CD4-positive, alpha-beta T cell treated with Interferon alpha-2 for 1 hour (primary cell): ENCODE measurements at regions not wholly inside any gene's neighbourhood (a gene's known extent, or its start where the extent isn't known, plus 50 kb on each side); places are given as distances from the start of the nearest gene placed in this dataset.

ENCODE experiments used
- DNase-seq, 2 donors: peaks; one replicate each; pipeline ENCODE4 v3.0.0-alpha.2; 2020 to 2022

DNA sequence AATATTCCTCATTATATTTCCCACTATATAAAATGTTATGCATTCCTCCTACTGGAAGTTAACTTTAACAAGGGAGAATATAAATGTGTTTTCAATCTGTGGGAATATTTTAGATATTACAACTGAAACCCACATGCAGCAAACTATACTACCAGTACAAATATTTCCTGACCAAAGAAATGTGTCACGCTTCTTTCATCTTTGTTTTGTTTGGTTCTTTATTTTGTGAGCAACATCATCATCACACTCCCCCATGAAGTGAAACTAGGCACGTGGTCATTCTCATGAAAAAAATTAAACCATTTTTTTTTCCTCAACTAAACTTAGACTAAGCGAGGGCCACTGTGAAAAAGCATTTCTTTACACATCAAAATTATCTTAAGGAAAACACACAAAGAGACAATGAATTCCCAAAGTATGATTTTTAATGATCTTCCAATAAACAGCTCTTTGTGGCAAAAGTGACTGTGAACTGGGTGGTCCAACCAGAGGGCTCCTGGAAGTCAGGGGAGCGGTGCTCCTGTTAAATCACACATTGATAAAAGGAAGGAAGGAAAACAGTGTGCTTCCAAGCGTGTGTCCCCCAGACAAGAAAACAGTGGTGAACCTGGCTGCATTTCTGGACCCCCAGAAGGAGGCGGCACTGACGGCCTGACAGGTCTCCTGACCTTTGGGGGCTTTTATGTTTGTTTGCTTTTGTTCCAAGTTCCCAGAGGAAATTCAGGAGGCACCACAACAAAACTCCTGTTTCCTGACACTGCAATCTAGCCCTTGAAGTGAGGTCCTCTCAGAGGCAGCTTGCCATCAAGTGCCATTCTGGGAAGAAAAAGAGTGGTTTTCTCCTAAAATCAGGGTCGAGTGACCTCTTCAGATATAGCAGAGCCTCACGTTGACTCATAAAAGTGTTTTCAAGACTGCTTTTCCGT lies 166.8 kb upstream of the FOXQ1 start:
- DNase-seq = no peak

DNA sequence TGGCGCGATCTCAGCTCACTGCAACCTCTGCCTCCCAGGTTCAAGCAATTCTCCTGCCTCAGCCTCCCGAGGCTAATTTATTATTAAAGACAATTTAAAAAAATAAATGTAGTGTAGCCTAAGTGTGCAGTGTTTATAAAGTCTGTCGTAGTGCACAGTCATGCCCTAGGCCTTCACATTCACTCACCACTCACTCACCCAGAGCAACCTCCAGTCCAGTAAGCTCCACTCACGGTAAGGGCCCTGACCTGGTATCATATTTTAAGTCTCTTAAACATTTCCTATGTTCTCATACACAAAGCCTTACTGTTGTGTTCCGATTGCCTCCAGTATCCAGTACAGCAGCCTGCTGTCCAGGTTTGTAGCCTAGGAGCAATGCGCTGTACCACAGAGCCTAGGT lies 168.2 kb upstream of the FOXQ1 start:
- no peak for DNase-seq

DNA sequence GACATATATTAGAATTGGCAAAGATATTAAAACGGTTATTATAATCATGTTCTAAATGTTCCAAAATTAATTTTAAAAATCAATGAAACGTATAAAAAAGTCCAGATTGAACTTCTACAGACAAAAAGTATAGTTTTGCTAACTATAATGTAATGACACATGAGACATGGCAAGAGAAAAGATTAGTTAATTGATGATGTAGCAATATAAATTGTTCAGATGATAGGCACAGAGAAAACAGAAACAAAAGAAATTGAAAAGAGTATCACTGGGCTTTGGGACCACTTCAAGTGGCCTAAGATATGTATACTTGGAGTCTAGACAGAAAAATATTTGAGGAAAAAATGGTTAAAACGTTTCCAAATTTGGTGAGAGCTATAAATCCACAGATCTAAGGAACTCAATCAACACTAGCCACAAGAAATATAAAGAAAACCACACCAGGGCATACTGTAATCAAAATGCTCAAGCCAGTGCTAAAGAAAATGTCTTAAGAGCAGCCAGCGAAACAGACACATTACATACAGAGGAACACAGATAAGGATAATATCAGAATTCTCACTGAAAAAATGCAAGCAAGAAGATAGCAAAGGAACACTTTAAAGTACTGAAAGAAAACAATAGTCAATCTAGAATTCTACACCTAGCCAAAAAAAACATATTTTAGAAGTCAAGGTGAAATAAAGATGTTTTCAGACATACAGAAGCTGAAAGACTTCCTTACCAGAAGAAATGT lies 172.6 kb upstream of the FOXQ1 start:
- no peak for DNase-seq

DNA sequence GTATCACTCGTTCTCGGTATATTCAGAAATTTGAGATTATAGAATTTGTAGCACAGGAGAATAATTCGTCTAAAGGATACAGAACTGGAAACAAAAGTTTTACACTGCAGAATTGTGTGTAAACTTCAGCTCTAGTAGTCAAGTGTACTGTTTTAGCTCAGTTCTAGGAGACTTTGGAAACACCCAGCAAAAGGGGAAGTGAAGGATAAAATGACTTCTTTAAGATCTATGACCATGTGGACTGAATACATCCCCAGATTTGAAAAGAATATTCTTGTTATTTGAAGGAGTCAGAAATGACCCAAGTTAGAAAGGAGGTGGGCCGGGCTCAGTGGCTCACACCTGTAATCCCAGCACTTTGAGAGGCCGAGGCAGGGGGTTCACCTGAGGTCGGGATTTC lies 174.0 kb upstream of the FOXQ1 start:
- no peak for DNase-seq

DNA sequence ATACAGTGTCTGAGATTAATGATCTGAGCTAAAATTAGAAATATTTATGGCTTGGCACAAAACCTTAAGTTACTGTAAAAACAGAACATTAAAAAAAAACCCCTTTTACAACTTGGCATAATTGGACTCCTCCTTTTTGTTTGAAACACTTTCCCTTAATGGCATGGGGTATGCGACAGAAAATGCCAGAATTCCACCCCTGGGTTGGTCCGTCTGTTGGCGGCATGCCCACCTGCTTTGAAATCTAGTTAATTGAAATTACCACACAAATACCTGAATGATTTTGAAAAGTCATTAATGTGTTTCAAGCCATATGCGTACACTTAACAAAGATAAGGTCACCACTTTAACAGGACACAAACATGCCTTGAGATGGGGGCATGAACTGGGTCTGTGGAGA lies 175.1 kb upstream of the FOXQ1 start:
- no peak for DNase-seq

DNA sequence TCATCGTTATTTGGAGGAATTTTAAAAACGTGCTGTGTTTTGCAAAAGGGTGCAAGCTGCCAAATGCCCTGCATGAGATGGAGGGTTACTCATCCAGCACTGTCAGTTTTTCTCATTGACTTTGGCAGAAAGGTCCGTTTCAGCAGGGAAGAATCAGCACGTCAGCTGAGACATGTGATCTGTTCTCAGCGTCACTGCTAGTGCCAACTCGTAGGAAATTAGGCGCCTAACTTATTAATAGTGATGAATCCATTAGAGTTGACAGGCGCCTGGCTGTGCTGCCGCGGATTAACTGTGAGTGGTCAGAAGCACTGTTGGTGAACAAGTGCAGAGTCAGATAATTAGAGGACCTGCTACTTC lies 175.5 kb upstream of the FOXQ1 start:
- DNase-seq = no peak

DNA sequence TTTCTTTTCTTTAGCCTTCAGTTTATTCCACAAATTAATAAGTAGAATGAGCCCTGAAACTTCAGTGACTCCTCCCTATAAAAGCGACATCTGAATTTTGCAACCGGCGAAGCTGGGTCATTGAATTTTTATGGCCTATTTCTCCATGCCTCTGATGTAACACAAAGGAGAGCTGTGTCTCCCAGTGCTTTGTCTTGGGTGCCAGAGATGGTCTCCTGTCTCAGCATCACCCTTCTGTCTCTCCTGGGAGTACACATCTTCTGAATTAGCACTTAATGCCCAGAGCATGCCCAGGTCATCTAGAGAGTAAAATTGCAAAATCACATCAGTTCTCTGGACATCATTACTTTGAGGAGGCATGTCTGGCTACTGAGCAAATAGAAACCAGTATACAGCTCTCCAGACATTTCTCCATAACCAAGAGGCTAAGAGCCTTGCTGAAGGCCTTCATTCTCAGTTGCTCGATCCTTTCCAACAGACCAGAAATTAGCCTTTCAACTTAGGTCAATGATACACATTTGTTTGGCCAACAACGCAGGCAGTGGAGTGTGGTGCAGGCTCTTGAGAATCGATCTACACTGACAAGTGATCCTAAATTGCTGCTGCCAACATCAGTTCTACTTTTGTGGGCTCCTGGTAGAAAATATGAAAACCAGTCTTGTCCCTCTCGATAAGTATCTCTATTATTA lies 176.0 kb upstream of the FOXQ1 start:
- DNase-seq = no peak

DNA sequence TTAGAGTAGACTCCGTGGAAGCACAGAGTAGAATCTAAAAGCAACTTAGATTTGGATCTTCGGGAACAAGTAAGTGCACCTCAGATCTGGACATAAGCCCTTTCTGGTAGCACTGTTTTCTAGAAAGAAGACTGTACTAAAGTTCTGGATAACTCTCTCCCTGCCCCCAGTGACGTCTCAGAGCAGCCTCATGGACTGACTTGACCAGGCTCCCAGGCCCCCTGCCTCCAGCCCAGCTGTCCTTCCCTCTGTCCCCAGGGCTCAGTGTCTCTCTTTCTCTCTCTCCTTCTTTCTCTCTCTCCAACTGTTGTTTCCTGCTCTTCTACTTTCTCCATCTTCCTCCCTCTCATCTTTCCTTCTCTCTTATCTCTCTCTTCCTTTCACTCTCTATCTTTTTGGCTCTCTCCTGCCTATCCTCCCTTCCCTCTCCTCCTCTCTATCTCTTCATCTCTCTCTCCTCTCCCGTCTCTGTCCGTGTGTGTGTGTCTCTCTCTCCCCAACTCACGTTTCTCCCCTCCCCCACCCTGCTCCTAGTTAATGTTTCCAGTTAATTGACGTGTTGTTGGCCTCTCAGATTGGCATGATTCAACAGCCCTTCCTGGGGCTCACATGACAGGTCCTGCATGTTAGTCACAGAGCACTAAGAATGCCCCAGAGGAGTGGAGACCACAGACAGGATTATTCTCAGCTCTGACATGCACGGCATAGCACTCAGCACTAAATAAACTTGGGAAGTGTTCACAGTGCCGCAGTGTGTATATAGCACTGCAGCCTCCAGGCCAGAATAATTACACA lies 180.4 kb upstream of the FOXQ1 start:
- DNase-seq = no peak

DNA sequence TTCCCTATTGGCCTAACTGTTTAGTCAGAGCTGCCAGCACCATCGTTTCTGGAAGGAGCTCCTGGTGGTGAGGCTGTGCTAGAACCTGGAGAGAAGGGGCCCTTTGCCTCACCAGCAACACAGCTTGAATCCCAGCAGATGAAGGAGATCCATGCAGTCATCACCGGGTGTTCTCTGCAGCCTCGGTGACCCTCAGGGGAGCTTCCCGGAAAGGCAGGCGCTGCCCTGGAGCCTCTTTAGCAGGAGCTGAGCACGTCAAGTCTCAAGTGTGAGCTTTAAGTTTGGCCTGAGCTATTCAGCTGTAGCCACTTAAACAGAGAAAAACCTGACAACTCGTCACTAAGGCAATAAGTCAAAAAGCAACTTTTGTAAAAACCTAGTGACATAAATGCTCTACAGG lies 181.2 kb upstream of the FOXQ1 start:
- no peak for DNase-seq

DNA sequence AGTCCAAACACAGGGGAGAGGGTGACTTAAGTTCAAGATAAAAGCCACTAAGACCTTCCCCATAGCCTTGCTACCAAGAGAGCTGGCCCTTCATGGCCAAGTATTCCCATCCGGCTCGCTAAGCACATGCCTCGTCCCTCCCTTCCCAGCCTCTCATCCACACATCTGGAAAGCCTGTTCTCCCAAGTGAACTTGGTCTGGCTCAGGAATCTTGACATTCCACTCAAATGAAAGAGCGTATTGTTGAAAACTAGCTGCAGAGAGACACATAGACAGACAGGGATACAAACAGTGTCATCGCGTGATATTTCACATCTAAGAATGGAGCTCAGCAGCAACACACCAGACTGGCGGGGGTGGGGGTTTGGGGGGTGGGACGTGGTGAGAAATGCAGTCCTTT lies 182.8 kb upstream of the FOXQ1 start:
- DNase-seq = no peak

DNA sequence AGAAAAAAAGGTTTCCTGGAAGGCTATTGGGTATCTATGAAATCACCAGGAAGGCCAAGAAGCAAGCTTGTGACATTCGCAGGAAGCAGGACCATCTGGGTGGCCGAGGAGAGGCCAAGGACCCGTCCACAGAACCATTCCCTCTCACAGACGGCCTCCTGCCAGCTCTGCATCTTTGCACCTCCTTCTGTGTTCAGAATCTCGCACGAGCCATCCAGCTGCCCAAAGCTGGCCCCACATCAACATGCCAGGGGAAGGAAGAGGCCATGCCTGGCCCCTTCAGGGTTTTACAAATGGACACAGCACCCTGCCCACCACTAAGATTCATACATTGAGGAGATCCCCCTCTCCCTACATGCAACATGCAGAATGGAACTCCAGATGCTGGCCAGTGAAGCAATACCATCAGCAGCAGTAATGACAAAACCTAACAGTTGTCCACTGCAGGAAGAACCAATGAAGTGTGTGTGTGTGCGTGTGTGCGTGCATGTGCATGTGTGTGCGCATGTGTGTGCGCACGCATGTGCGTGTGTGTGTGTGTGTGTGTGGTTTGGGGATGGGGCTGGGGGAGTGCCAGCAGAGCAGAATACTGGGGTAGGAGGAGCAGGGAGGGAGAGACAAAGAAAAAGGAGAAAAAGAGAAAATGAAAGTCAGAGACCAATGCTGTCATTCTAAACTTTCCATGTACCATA lies 184.2 kb upstream of the FOXQ1 start:
- no peak for DNase-seq

DNA sequence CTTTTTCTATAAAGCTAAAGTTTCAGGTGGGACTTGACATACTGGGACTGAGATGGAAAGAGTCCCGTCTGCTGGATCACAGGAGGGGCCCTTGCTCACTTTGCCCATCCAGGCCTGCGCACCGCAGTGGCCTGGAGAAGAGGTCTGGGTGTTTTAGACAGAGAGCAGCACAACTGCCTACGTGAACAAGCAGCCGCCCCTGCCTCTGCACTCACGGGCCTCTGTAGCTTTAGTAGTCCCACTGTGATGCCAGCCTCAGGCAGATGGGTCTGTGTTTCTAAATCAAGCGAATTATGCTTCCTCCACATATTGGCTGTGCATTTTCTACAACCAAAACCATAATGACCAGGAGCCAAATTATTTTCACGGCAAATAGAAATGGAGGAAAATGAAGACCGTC lies 184.8 kb upstream of the FOXQ1 start:
- DNase-seq = no peak

DNA sequence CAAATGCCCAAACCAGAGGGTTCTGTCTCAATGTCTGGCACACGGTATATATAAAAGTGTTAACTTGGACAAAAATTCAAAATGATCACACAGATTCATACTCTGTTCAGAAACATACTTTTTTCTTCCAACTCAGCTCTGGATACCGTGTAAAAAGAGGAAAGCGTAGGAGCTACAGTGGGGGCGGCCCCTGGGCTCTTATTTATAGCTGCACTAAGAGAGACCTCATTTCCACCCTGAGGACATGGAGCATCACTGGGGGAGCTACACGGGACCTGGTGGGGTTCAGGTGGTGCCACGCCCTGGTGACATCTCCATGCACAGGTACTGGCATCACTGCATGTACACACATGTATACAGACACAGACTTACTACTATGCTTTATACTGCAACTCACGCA lies 185.9 kb upstream of the FOXQ1 start:
- no peak for DNase-seq

DNA sequence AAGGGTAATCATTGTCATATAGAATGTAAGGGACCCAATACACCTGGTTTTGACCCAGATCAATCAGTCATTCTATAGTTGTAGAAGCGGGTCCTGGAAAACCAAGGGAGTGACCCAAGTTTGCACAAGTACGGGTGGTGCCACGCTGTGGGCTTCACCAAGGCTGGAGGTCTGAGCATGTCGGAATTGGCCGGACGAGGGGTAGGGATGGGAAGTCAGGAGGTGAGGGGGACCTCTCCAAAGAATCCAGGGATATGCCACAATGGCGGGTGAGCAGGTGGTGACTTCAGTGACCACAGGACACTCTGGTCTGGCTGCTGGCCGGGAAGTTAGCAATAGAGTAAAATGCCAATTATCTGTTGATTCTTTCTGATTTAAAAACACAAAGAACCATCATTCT lies 186.6 kb upstream of the FOXQ1 start:
- DNase-seq = no peak

DNA sequence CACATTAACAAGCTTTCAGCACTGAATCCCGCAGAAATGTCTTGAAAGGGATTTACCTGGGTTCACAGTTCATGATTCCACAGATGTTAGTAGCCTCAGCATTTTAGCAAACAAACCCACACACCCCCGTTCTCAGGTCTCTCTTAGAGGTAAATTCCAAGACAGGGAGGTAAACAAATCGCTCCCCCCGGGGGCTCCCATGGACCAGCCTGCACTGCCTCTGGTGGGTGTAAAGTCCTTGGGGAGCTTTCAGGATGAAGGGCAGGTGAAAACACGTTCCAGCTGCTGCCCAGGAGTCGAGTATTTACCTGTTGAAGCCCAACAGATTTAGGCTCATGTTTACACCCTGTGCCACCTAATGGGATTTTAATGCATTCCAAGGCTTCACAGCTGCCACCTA lies 187.0 kb upstream of the FOXQ1 start:
- DNase-seq = no peak

DNA sequence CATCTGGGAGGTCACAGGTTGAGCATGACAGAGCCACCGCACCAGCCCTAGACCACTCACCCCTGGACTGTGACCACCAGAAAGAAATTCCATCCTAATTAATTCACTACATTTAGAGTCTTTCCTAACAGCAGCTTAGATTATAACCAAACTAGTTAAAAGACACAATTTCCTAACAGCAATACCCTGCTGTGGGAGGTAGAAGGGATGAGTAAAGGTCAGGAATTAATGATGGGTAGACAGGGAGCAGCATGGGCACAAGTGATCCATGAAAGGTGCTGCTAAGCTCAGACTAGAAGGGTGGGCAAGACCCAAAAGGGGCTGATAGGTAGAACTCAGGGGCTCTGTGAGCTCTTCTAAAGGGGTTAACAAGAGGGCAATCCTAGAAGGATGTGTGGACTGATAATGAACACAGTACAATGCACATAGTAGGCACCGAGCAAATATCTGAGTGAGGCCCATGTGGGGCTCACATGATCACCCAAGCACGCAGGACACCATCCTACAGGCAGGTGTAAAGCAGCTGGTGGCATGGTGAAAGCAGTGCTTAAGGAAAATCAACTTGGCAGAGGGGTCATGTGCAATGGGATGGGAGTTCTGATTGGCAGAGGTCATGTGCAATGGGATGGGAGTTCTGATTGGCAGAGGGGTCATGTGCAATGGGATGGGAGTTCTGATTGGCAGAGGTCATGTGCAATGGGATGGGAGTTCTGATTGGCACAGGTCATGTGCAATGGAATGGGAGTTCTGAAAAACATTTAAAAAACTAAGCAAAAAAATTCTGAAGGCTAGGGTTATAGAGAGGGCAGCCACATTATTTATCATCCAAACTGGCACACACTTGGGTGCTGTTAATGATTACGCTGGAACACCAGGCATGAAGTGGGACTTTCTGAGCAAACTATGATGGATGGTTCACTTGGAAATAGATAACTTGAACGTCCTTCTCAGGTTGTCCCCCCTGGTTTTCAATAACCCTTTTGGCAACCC lies 188.2 kb upstream of the FOXQ1 start:
- DNase-seq = no peak

DNA sequence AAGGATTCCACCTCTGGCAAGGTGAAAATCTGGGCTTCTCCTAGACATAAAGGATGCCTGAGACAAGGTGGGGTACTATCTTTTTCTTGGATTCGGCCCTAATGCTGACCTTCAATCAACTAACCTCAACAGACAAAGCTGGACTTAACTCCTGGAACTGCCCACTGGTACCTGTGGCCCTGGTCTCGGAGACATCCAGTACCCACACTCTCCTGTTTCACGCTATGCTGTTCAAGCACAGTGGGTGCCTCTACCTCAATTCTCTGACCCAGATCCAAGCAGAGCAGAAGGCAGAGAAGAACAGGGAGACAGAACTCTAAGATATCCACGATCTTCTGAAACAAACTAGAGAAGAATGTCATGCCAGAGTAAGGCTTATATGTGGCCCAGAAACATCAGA lies 189.8 kb upstream of the FOXQ1 start:
- no peak for DNase-seq

DNA sequence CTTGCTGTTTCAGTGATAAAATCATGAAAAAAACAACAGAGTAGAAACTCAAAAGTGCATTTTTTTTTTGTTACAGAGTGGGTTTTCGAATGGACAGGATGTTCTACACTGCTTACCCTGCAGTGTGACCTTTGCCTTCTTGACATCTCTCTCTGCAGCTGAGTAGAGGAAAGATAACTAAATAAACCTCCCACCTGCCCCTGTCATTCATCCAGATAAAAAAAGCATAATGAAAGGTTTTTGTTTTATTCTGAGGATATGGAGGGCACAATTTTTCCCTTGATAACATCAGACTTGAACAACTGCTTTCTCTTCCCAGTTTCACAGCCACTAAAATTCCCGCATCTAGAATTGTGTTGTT lies 193.6 kb upstream of the FOXQ1 start:
- no peak for DNase-seq

DNA sequence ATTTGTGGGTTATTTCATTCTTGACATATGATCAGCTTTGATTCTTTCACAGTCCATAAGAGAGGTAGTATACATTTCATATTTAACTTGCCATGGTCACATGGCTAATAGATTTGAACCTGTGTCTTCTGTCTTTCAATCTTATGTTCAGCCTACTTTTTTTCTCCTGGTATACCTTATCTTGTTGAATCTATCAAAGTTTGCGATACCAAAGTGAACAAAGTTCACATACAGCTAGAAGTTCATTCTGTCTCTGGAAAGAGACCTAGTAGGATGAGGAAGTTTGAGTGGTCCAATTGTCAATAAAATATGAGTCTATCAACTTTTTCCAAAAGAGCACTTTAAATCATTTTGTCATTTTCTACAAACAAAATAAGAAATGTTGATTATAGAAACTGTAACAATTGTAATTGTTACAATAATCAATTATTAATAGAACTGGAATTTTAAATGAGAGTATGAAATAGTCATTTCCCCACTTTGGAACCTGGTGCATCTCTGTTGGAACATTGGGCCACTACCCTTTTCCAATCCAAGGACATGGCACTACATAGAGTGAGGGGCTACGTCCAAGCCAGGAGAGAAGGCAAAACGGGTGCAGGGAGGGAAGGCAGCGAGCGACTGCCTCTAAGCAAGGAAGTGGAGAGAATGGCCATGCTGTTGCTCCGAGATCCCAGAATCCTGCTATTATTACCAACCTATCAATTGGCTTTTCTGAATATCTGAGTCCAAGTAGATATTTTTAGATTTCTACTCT lies 194.2 kb upstream of the FOXQ1 start:
- no peak for DNase-seq

DNA sequence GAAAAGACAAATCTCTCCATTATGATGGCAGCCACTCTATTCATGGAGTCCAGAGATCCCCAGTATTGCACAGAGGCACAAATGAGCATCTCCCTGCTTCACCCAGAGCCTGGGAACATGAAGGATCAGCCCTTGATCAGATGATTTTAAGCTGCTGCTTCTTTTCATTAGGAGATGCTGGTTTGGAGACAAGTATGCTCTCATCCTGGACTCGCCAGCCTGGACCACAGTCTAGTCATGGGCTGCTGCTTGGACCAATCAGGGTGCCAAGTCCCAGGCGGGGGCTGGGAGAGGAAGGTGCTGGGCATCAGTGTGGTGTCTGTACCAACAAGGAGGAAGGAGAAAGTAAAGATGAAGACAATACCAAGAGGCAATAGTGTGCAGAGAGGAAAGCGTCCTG lies 195.7 kb upstream of the FOXQ1 start:
- DNase-seq = no peak
